KMS-11 (cell line): ENCODE measurements at regions not wholly inside any gene's neighbourhood (a gene's known extent, or its start where the extent isn't known, plus 50 kb on each side); places are given as distances from the start of the nearest gene placed in this dataset.

Source experiments
- H2AFZ ChIP-seq: fragments of 200-600 bp; sonication (generic); 2 replicates; pipeline ENCODE4 v1.6.1; 2016; ENCODE audit warnings: antibody characterized with exemption, mixed run types, low read depth
- H3K27ac ChIP-seq: fragments of 200-600 bp; sonication (generic); 2 replicates; pipeline ENCODE4 v1.6.1; 2016; ENCODE audit warnings: mild to moderate bottlenecking, mixed run types
- H3K27me3 ChIP-seq: fragments of 200-600 bp; sonication (generic); 2 replicates; pipeline ENCODE4 v1.6.1; 2017; ENCODE audit warnings: mild to moderate bottlenecking, low read depth, mixed run types, moderate library complexity; ENCODE audit not compliant: insufficient read depth
- H3K36me3 ChIP-seq: fragments of 200-600 bp; sonication (generic); 2 replicates; pipeline ENCODE4 v1.6.1; 2017; ENCODE audit warnings: mild to moderate bottlenecking, mixed run types; ENCODE audit not compliant: insufficient read depth
- H3K4me1 ChIP-seq: fragments of 200-600 bp; sonication (generic); 2 replicates; pipeline ENCODE4 v1.6.1; 2016; ENCODE audit warnings: mild to moderate bottlenecking, low read depth, mixed run types; ENCODE audit not compliant: poor library complexity, severe bottlenecking
- H3K4me2 ChIP-seq: fragments of 200-600 bp; sonication (generic); 2 replicates; pipeline ENCODE4 v1.7.0; 2016; ENCODE audit warnings: mild to moderate bottlenecking, mixed run types
- H3K4me3 ChIP-seq: fragments of 200-600 bp; sonication (generic); IDR thresholded peaks from 2 replicates; pipeline ENCODE4 v1.6.1; 2017; ENCODE audit warnings: low read depth, low read length, mixed read lengths; ENCODE audit not compliant: insufficient read depth
- H3K79me2 ChIP-seq: fragments of 200-600 bp; sonication (generic); 2 replicates; pipeline ENCODE4 v1.6.1; 2016; ENCODE audit warnings: low read depth, mixed run types; ENCODE audit not compliant: insufficient read depth
- H3K9ac ChIP-seq: fragments of 200-600 bp; sonication (generic); 2 replicates; pipeline ENCODE4 v1.6.1; 2016; ENCODE audit warnings: mild to moderate bottlenecking, mixed run types
- H4K20me1 ChIP-seq: fragments of 200-600 bp; sonication (generic); 2 replicates; pipeline ENCODE4 v1.6.1; 2016; ENCODE audit warnings: mild to moderate bottlenecking, mixed run types; ENCODE audit not compliant: insufficient read depth
- TF ChIP-seq, protein P1 (sequence below): fragments of 200-600 bp; sonication (generic); conservative IDR thresholded peaks from 2 replicates; pipeline ENCODE4 v1.6.1; 2017; ENCODE audit warnings: low read depth, mild to moderate bottlenecking, antibody characterized with exemption, low read length, moderate library complexity, mixed read lengths

DNA sequence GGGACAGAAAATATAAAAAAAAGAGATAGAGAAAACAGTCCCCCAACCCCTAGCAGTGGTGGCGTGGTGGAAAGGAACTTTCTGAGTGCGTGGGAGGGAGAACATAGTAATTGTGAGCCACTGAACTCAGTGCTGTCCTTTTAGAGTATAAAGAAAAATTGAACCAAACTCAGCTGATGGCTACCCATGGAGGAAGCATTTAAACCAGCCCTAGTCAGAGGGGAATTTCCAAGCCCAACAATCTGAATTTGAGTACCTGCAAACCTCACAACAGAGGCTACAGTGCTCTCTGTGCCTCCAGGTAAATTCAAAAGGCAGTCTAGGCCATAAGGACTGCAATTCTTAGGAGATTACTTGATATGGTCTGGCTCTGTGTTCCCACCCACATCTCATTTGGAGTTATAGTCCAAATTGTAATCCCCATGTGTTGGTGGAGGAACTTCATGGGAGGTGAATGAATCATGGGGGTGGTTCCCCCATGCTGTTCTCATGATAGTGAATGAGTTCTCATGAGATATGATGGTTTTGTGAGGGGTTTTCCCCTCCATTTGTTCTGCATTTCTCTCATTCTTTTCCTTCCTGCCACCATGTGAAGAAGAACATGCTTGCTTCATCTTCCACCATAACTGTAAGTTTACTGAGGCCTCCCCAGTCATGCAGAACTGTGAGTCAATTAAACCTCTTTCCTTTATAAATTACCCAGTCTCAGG lies 687.8 kb downstream of the FAM181B start:
- Histone ChIP-seq H3K27me3 (no peaks in the 10 kb centered on the region), H3K4me3 (no peak overlapping the region), H3K4me2 (no peak overlapping the region), H2AFZ (no peak overlapping the region), H3K4me1 (no peaks in the 10 kb centered on the region), H3K27ac (no peak overlapping the region), H3K79me2 (no peaks in the 10 kb centered on the region), H3K9ac (no peak overlapping the region), H4K20me1 (no peaks in the 10 kb centered on the region), H3K36me3 (no peaks in the 10 kb centered on the region)
- TF ChIP-seq, protein P1, sequence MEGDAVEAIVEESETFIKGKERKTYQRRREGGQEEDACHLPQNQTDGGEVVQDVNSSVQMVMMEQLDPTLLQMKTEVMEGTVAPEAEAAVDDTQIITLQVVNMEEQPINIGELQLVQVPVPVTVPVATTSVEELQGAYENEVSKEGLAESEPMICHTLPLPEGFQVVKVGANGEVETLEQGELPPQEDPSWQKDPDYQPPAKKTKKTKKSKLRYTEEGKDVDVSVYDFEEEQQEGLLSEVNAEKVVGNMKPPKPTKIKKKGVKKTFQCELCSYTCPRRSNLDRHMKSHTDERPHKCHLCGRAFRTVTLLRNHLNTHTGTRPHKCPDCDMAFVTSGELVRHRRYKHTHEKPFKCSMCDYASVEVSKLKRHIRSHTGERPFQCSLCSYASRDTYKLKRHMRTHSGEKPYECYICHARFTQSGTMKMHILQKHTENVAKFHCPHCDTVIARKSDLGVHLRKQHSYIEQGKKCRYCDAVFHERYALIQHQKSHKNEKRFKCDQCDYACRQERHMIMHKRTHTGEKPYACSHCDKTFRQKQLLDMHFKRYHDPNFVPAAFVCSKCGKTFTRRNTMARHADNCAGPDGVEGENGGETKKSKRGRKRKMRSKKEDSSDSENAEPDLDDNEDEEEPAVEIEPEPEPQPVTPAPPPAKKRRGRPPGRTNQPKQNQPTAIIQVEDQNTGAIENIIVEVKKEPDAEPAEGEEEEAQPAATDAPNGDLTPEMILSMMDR = no peak

DNA sequence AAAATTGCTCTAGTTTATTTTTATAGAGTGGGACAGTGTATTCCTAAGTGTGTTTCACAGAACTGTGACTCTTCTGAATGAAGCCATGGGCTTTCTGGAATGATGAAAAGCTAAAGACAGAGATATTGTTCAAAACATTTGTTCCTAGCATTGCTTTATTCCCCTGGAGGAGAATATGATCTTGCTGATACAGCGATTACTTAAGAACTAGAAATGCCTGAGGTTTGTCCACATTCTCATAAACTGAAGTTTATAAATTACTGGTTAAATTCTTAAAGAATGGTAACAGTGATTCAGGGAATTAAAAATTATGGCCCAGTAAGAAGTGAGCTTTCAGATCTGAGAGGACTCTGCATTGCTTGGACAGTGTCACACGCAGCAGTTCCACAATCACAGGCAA lies 690.3 kb downstream of the FAM181B start:
- no peak overlapping the region for H2AFZ ChIP-seq
- no peaks in the 10 kb centered on the region for H4K20me1 ChIP-seq
- H3K27ac ChIP-seq = no peak overlapping the region
- no peaks in the 10 kb centered on the region for H3K79me2 ChIP-seq
- H3K36me3 ChIP-seq = no peaks in the 10 kb centered on the region
- H3K4me3 ChIP-seq = no peak overlapping the region
- H3K27me3 ChIP-seq = no peaks in the 10 kb centered on the region
- no peaks in the 10 kb centered on the region for H3K4me1 ChIP-seq
- TF ChIP-seq, protein P1 = no peak
- H3K9ac ChIP-seq = no peak overlapping the region
- no peak overlapping the region for H3K4me2 ChIP-seq

DNA sequence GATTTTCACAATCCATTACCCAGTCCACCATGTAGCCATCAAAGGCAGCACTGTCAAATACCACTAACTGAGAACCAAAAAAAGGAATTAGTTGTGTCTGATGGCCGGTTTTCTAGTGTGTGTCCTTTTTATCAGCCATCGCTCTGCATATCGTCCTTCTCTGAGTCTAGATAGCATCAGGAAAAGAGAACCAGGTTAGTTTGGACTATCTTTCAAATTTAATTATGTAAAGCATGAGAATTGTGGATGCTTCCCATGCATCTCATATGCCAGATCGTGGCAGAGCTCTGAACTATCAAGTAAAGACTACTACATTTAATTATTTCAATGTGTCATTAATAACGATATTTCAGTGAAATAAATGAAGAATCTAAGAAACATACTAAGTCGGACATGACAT lies 691.9 kb downstream of the FAM181B start:
- TF ChIP-seq, protein P1 = no peak

DNA sequence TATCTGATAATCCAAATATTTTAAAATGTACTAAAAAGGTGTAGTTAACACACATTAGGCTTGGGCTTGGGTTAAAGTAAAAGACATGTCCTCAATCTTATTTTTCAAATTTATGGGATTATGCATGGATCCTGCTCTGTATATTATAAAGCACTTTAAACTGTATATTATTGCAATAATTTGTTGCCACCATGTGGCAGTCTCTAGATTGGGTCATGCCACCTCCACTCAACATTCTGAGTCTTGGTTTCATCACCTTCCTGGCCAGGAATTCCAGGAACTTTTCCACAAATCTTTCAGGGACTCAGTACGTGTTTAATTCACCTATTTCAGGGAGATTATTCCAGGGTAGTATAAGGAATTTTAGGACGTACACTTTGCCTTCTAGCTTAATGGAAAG lies 695.5 kb downstream of the FAM181B start:
- Histone ChIP-seq H3K4me2 (no peak overlapping the region), H3K27me3 (no peaks in the 10 kb centered on the region), H3K36me3 (no peaks in the 10 kb centered on the region), H3K9ac (no peak overlapping the region), H4K20me1 (no peaks in the 10 kb centered on the region), H3K27ac (no peak overlapping the region), H3K79me2 (no peaks in the 10 kb centered on the region), H3K4me1 (no peaks in the 10 kb centered on the region), H3K4me3 (no peak overlapping the region), H2AFZ (no peak overlapping the region)
- TF ChIP-seq, protein P1 = no peak

More for the DNA sequence above, 691.9 kb downstream of the FAM181B start:
- Histone ChIP-seq H3K4me2 (no peak overlapping the region), H3K4me3 (no peak overlapping the region), H3K27ac (no peak overlapping the region), H3K79me2 (no peaks in the 10 kb centered on the region), H3K27me3 (no peaks in the 10 kb centered on the region), H2AFZ (no peak overlapping the region), H3K36me3 (no peaks in the 10 kb centered on the region), H3K9ac (no peak overlapping the region), H3K4me1 (no peaks in the 10 kb centered on the region), H4K20me1 (no peaks in the 10 kb centered on the region)
